Type B pancreatic cell (in vitro differentiated cells): ENCODE measurements at regions not wholly inside any gene's neighbourhood (a gene's known extent, or its start where the extent isn't known, plus 50 kb on each side); places are given as distances from the start of the nearest gene placed in this dataset.

ENCODE experiments used
- DNase-seq: peaks from one replicate; pipeline ENCODE4 v3.0.0; 2021; ENCODE audit warnings: mixed read lengths; ENCODE audit not compliant: unreplicated experiment; ENCODE audit errors: extremely low spot score
- H3K27ac Mint-ChIP-seq: 2 replicates; pipeline ENCODE4 v1.8.0; 2021; ENCODE audit warnings: mild to moderate bottlenecking, mixed read lengths
- H3K27me3 Mint-ChIP-seq: 2 replicates; pipeline ENCODE4 v1.8.0; 2021; ENCODE audit warnings: mixed read lengths
- H3K36me3 Mint-ChIP-seq: 2 replicates; pipeline ENCODE4 v1.8.0; 2021; ENCODE audit warnings: mixed read lengths
- H3K4me1 Mint-ChIP-seq: one replicate; pipeline ENCODE4 v1.8.0; 2021; ENCODE audit warnings: mixed read lengths; ENCODE audit not compliant: unreplicated experiment
- H3K4me3 Mint-ChIP-seq: 2 replicates; pipeline ENCODE4 v1.8.0; 2021; ENCODE audit warnings: mild to moderate bottlenecking, mixed read lengths
- H3K9me3 Mint-ChIP-seq: 2 replicates; pipeline ENCODE4 v1.8.0; 2021; ENCODE audit warnings: mixed read lengths
- TF ChIP-seq, protein P1 (sequence below): fragments of 200-600 bp; sonication (generic); conservative IDR thresholded peaks from 2 replicates; pipeline ENCODE4 v1.5.0; 2021; ENCODE audit warnings: antibody characterized with exemption, mild to moderate bottlenecking

DNA sequence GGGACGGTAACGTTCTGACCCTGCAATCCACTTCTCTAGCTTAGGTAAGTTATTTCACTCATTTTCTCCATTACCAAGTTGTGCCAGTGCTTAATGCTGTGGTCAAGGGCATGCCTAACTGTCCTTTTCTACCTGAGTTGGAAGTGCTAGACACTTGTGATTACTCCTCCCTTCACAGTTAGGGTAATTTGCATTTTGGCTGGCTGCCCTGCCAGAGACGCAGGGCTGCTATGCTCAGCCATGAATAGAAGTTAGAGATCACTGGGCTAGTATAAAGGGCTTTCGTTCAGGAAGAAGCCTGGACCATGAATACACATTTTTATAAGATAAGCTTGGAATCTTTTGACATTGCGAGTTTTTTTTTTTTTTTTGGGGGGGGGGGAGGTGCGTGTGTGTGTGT is 633.2 kb upstream of the NEGR1 start:
- Mint-ChIP-seq H3K27me3 (no peaks in the 10 kb centered on the region), H3K4me1 (no peaks in the 10 kb centered on the region), H3K9me3 (no peaks in the 10 kb centered on the region), H3K36me3 (no peaks in the 10 kb centered on the region), H3K4me3 (no peak overlapping the region), H3K27ac (no peak overlapping the region)
- no peak for DNase-seq
- TF ChIP-seq, protein P1, sequence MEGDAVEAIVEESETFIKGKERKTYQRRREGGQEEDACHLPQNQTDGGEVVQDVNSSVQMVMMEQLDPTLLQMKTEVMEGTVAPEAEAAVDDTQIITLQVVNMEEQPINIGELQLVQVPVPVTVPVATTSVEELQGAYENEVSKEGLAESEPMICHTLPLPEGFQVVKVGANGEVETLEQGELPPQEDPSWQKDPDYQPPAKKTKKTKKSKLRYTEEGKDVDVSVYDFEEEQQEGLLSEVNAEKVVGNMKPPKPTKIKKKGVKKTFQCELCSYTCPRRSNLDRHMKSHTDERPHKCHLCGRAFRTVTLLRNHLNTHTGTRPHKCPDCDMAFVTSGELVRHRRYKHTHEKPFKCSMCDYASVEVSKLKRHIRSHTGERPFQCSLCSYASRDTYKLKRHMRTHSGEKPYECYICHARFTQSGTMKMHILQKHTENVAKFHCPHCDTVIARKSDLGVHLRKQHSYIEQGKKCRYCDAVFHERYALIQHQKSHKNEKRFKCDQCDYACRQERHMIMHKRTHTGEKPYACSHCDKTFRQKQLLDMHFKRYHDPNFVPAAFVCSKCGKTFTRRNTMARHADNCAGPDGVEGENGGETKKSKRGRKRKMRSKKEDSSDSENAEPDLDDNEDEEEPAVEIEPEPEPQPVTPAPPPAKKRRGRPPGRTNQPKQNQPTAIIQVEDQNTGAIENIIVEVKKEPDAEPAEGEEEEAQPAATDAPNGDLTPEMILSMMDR = no peak

DNA sequence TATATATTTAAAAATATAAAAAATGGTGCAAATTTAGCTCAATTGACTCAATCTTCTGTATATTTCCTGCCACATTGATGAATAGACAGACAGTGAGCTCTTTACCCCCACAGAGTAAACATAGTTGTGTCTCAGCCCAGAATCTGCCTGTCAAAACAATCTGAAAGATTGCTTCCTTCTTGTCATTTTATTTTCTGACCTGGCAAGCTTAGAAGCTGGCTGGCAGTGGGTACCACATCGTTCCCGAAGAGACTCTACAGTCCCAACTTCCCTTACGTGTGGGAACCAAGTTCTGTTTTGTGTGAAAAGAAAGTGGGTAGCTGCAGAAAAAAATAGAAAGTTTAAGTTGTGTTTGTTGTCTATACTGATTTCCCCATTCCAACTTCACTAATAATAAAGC is 629.3 kb upstream of the NEGR1 start:
- H3K36me3 Mint-ChIP-seq = no peaks in the 10 kb centered on the region
- no peak overlapping the region for H3K4me3 Mint-ChIP-seq
- no peak overlapping the region for H3K27ac Mint-ChIP-seq
- TF ChIP-seq, protein P1 = no peak
- DNase-seq = no peak
- H3K27me3 Mint-ChIP-seq = no peaks in the 10 kb centered on the region
- H3K4me1 Mint-ChIP-seq = no peaks in the 10 kb centered on the region
- H3K9me3 Mint-ChIP-seq = no peaks in the 10 kb centered on the region

DNA sequence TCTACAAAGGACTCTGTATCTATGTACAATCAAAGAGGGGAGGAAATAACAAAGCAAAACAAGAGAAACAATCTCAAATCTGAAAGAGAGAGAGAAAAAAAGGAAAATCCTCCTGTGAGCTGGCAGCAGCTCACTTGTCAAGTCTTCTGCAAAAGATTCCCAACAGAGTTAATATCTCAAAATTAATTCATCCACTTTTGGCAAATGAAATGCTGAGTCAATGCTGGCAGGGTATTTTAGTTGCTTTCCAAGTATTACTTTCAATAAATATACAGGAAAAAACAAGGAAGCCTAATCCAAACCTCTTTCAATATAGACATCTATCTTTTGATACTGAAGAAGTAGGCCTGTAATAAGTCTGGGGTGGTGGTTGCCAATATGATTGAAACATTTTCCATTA is 613.9 kb upstream of the NEGR1 start:
- Mint-ChIP-seq H3K27ac (no peak overlapping the region), H3K4me3 (no peak overlapping the region), H3K9me3 (no peaks in the 10 kb centered on the region), H3K36me3 (no peaks in the 10 kb centered on the region), H3K4me1 (no peaks in the 10 kb centered on the region), H3K27me3 (no peaks in the 10 kb centered on the region)
- TF ChIP-seq, protein P1 = no peak
- no peak for DNase-seq

DNA sequence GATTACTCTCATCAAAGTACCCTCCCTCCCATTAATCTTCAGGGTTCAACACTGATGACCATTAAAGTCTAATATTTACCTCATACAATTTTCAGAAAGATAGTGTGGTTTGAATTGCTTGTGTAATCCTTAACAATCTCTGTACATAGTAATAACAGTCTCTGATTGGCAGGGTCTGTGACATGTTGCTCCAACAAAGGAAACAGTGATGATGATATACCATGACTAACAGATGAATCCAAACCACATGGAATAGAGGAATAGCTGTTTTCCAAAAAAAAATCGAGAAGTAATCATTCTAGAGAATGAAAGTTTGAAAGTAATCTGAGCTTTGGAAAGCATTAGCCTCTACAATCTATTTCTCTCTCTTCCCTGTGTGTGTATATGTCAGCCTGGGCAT is 610.1 kb upstream of the NEGR1 start:
- TF ChIP-seq, protein P1 = no peak
- H3K4me1 Mint-ChIP-seq = no peaks in the 10 kb centered on the region
- no peaks in the 10 kb centered on the region for H3K27me3 Mint-ChIP-seq
- DNase-seq = no peak
- H3K4me3 Mint-ChIP-seq = no peak overlapping the region
- no peaks in the 10 kb centered on the region for H3K9me3 Mint-ChIP-seq
- H3K27ac Mint-ChIP-seq = no peak overlapping the region
- H3K36me3 Mint-ChIP-seq = no peaks in the 10 kb centered on the region

DNA sequence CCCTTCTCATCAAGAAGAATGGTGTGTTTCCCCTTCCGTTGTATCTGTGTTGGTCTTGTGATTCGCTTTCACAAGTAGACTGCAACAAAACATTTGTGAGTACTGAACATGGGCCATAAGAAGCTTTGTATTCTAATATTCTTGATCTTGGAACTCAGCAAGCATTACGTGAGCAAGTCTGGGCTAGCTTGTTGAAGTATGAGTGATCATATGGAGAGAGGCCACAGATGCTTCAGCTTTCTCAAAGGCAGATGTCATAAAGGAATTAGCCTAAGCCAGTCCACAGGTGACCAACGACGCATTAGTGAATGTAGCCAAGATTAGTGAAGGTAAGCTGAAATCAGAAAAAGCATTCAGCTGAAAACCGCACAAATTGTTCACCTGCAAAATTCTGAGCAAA is 609.6 kb upstream of the NEGR1 start:
- H3K27ac Mint-ChIP-seq = no peak overlapping the region
- no peak for DNase-seq
- no peak overlapping the region for H3K4me3 Mint-ChIP-seq
- no peaks in the 10 kb centered on the region for H3K36me3 Mint-ChIP-seq
- H3K27me3 Mint-ChIP-seq = no peaks in the 10 kb centered on the region
- no peaks in the 10 kb centered on the region for H3K4me1 Mint-ChIP-seq
- no peaks in the 10 kb centered on the region for H3K9me3 Mint-ChIP-seq
- TF ChIP-seq, protein P1 = no peak

DNA sequence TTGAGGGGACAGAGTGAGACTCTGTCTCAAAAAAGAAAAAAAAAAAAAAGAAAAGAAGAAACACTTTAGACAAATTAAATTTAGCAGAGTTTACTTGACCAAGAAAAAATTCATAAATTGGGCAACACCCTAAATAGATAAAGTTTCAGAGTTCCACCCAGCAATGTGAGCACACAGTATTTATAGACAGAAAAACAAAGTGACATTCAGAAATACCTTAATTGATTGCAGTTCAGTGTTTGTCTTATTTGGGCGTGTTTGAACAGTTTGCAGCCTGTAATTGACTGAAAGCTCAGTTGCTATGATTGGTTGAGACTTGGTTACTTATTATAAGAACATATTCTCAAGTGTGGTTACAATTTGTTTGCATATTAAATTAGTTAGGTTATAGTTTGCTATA is 603.5 kb upstream of the NEGR1 start:
- peaks cover 4% of the 10 kb centered on the region for H3K9me3 Mint-ChIP-seq
- H3K4me1 Mint-ChIP-seq = no peaks in the 10 kb centered on the region
- no peaks in the 10 kb centered on the region for H3K27me3 Mint-ChIP-seq
- DNase-seq = no peak
- H3K36me3 Mint-ChIP-seq = no peaks in the 10 kb centered on the region
- H3K27ac Mint-ChIP-seq = no peak overlapping the region
- TF ChIP-seq, protein P1 = no peak
- H3K4me3 Mint-ChIP-seq = no peak overlapping the region
